DND-41 (cell line): ENCODE measurements at regions not wholly inside any gene's neighbourhood (a gene's known extent, or its start where the extent isn't known, plus 50 kb on each side); places are given as distances from the start of the nearest gene placed in this dataset.

Experiments used
- ATAC-seq: fragments of 200-7000 bp; cut with Tn5 transposase; 3 replicates; pipeline ENCODE4 v1.9.1; 2021; ENCODE audit warnings: low read depth; ENCODE audit not compliant: insufficient read depth
- DNase-seq: peaks from one replicate; pipeline ENCODE4 v3.0.0-alpha.2; 2020
- H2AFZ ChIP-seq: 2 replicates; pipeline ENCODE4 v1.6.0; 2012; ENCODE audit warnings: low read depth, low read length
- H3K27ac ChIP-seq: 2 replicates; pipeline ENCODE4 v1.5.1; 2012; ENCODE audit warnings: low read length, inconsistent platforms
- H3K27me3 ChIP-seq: fragments of 200-600 bp; sonication (generic); 2 replicates; pipeline ENCODE4 v1.6.0; 2012; ENCODE audit warnings: low read length, mild to moderate bottlenecking, inconsistent platforms; ENCODE audit not compliant: insufficient read depth, poor library complexity
- H3K36me3 ChIP-seq: 2 replicates; pipeline ENCODE4 v1.5.1; 2012; ENCODE audit warnings: low read length, inconsistent platforms; ENCODE audit not compliant: insufficient read depth
- H3K4me1 ChIP-seq: 2 replicates; pipeline ENCODE4 v1.5.1; 2012; ENCODE audit warnings: mild to moderate bottlenecking, low read length; ENCODE audit not compliant: insufficient read depth
- H3K4me2 ChIP-seq: 2 replicates; pipeline ENCODE4 v1.6.0; 2012; ENCODE audit warnings: mild to moderate bottlenecking, moderate library complexity, low read length, inconsistent platforms; ENCODE audit not compliant: insufficient read depth
- H3K4me3 ChIP-seq, 2 experiments: fragments of 200-600 bp in 1 of 2; shearing (Covaris generic) in 1 of 2; 2 replicates each; pipeline ENCODE4 v1.5.1; 2012 to 2016; ENCODE audit warnings: inconsistent platforms in 2 of 2, low read length in 2 of 2, mild to moderate bottlenecking in 2 of 2, low read depth in 1 of 2, moderate library complexity in 1 of 2
- H3K79me2 ChIP-seq: 2 replicates; pipeline ENCODE4 v1.6.0; 2012; ENCODE audit warnings: low read length, inconsistent platforms; ENCODE audit not compliant: insufficient read depth
- H3K9ac ChIP-seq: 2 replicates; pipeline ENCODE4 v1.6.0; 2012; ENCODE audit warnings: low read depth, mild to moderate bottlenecking, inconsistent platforms, low read length, moderate library complexity
- H3K9me3 ChIP-seq: 2 replicates; pipeline ENCODE4 v1.5.1; 2012; ENCODE audit warnings: low read length, moderate library complexity, mild to moderate bottlenecking, inconsistent platforms; ENCODE audit not compliant: insufficient read depth, severe bottlenecking
- H4K20me1 ChIP-seq: 2 replicates; pipeline ENCODE4 v1.6.0; 2012; ENCODE audit warnings: low read length; ENCODE audit not compliant: insufficient read depth
- EZH2 ChIP-seq: IDR thresholded peaks from 3 replicates; pipeline ENCODE4 v1.6.1; 2012; ENCODE audit warnings: borderline replicate concordance, low read depth, mild to moderate bottlenecking, moderate library complexity, low read length, inconsistent platforms; ENCODE audit not compliant: severe bottlenecking
- TF ChIP-seq, protein P1 (sequence below): IDR thresholded peaks from 2 replicates; pipeline ENCODE4 v1.5.1; 2012; ENCODE audit warnings: borderline replicate concordance, low read length, moderate library complexity, mild to moderate bottlenecking; ENCODE audit not compliant: poor library complexity, severe bottlenecking; ENCODE audit errors: extremely low read depth

DNA sequence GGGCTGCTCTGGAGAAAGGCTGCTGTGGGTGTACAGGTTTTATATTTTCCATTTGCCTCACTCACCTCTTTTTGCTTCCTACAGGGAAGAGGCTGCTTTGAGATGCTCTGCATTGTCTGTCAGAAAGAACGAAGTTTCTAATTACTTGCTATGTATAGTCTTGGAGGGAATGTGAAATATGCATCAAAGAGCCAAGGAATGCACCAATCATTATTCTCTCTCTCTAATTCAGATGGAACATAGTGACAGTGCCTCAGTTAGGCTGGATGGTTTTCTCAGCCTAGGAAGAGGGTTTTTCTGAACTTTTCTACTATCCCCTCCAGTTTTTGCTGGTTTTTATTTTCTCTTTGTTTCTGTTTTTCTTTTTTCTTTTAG, 106.8 kb upstream of the SLC4A4 start:
- DNase-seq, result no peak
- Histone ChIP-seq H3K36me3 (no peaks in the 10 kb centered on the region), H4K20me1 (no peaks in the 10 kb centered on the region), H3K4me1 (no peaks in the 10 kb centered on the region), H3K9me3 (no peaks in the 10 kb centered on the region), H3K4me2 (no peak overlapping the region), H3K4me3 (no peak overlapping the region), H3K9ac (no peak overlapping the region), H3K27me3 (no peaks in the 10 kb centered on the region), H2AFZ (no peak overlapping the region), H3K27ac (no peak overlapping the region), H3K79me2 (no peaks in the 10 kb centered on the region)
- no peak for ATAC-seq
- TF ChIP-seq EZH2, result no peak
- TF ChIP-seq, protein P1, sequence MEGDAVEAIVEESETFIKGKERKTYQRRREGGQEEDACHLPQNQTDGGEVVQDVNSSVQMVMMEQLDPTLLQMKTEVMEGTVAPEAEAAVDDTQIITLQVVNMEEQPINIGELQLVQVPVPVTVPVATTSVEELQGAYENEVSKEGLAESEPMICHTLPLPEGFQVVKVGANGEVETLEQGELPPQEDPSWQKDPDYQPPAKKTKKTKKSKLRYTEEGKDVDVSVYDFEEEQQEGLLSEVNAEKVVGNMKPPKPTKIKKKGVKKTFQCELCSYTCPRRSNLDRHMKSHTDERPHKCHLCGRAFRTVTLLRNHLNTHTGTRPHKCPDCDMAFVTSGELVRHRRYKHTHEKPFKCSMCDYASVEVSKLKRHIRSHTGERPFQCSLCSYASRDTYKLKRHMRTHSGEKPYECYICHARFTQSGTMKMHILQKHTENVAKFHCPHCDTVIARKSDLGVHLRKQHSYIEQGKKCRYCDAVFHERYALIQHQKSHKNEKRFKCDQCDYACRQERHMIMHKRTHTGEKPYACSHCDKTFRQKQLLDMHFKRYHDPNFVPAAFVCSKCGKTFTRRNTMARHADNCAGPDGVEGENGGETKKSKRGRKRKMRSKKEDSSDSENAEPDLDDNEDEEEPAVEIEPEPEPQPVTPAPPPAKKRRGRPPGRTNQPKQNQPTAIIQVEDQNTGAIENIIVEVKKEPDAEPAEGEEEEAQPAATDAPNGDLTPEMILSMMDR, result no peak

DNA sequence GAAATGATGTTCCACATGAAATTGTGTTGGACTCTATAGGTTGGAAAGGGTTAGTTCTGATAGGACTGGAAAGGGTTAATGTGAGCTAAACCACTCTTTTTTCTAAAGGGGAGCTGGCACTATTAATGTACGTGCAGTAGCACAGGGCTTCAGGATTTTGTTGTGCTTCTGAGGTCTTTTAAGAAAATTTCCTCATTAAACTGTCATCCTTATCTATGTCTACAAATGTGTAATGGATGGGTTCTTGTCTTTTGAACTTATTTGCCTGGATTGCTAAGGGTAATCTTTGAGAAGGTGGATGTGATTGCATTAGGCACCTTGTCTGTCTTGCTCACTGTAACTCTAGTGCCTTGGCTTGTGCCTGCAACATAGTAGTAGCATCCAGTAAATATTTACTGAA, 106.0 kb upstream of the SLC4A4 start:
- no peaks in the 10 kb centered on the region for H3K27me3 ChIP-seq
- H3K9me3 ChIP-seq, result no peaks in the 10 kb centered on the region
- no peaks in the 10 kb centered on the region for H4K20me1 ChIP-seq
- no peak overlapping the region for H3K4me2 ChIP-seq
- DNase-seq (no peak), ATAC-seq (no peak)
- H2AFZ ChIP-seq, result no peak overlapping the region
- no peaks in the 10 kb centered on the region for H3K79me2 ChIP-seq
- no peak overlapping the region for H3K4me3 ChIP-seq
- H3K9ac ChIP-seq, result no peak overlapping the region
- no peak for TF ChIP-seq EZH2
- TF ChIP-seq, protein P1, result no peak
- H3K4me1 ChIP-seq, result no peaks in the 10 kb centered on the region
- no peak overlapping the region for H3K27ac ChIP-seq
- H3K36me3 ChIP-seq, result no peaks in the 10 kb centered on the region

DNA sequence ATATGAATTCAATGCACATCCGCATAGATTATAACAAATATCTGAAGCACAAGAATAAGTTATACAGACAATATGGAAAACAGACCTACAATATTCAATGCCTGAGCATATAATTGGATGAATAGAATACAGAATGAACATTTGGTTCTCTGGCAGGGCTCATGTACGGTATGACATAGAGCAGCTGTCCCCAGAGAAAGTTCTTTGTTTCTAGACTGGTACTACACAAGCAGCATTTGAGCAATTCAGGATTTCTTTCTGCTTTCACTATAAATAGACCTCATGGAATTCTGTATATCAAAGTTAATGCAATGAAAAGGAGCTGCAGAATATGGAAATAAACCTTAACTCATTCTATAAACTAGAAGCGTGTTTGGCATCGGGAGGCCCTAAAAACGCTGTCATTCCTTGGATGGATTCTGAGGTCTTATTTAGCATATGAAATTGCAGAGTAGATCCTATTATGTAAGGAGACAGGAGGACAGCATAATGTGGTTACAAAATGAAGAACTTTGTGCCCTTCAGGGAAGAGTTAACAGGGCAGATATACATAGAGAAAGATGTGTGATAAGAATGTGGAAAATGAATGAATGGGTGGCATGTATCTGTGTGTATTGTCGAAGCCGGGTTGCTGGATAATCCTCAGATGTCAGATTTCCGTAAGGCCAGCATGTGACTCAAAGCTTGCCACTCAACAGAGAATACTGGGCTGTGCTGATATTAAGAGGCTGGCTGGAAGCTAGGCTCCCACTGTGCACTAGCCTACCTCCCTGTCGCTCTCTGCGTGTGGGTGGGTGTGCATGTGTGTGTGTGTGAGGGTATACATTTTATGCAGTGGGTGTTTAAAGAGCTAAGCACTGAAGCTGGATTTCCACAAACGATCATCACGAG, 103.3 kb upstream of the SLC4A4 start:
- H2AFZ ChIP-seq, result no peak overlapping the region
- DNase-seq (no peak), ATAC-seq (no peak)
- TF ChIP-seq, protein P1, result no peak
- no peak for TF ChIP-seq EZH2
- H3K4me2 ChIP-seq, result no peak overlapping the region
- H3K27ac ChIP-seq, result no peak overlapping the region
- no peaks in the 10 kb centered on the region for H3K4me1 ChIP-seq
- H3K4me3 ChIP-seq, result no peak overlapping the region
- no peaks in the 10 kb centered on the region for H3K9me3 ChIP-seq
- H3K27me3 ChIP-seq, result no peaks in the 10 kb centered on the region
- no peaks in the 10 kb centered on the region for H4K20me1 ChIP-seq
- no peaks in the 10 kb centered on the region for H3K36me3 ChIP-seq
- H3K9ac ChIP-seq, result no peak overlapping the region
- no peaks in the 10 kb centered on the region for H3K79me2 ChIP-seq
